ENCODE measurements at regions not wholly inside any gene's neighbourhood (a gene's known extent, or its start where the extent isn't known, plus 50 kb on each side); places are given as distances from the start of the nearest gene placed in this dataset.

GRCh38 chr6:119891206-119891605, 541.6 kb upstream of the MAN1A1 start:
- no peak for DNase-seq (ENCODE audit: low read depth)
- no peak overlapping the region for H3K4me3 ChIP-seq (ENCODE audit: low read depth, low read length)
- TF ChIP-seq CTCF (IDR thresholded peaks at IDR 0.05; ENCODE audit: control insufficient read depth, extremely low read depth, insufficient read depth), result no peak

GRCh38 chr6:119890470-119890869, 540.9 kb upstream of the MAN1A1 start:
- TF ChIP-seq CTCF (IDR thresholded peaks at IDR 0.05; ENCODE audit: control insufficient read depth, extremely low read depth, insufficient read depth), result no peak
- no peak overlapping the region for H3K4me3 ChIP-seq (ENCODE audit: low read depth, low read length)
- no peak for DNase-seq (ENCODE audit: low read depth)

- TF ChIP-seq CTCF (IDR thresholded peaks at IDR 0.05; ENCODE audit: control insufficient read depth, extremely low read depth, insufficient read depth), result no peak
- DNase-seq (ENCODE audit: low read depth), result no peak
- H3K4me3 ChIP-seq (ENCODE audit: low read depth, low read length), result no peak overlapping the region
Measured at GRCh38 chr6:119887666-119888065, 538.1 kb upstream of the MAN1A1 start.

- no peak for DNase-seq (ENCODE audit: low read depth)
- H3K4me3 ChIP-seq (ENCODE audit: low read depth, low read length), result no peak overlapping the region
- TF ChIP-seq CTCF (IDR thresholded peaks at IDR 0.05; ENCODE audit: control insufficient read depth, extremely low read depth, insufficient read depth), result no peak
Measured at GRCh38 chr6:119881416-119881815, 531.9 kb upstream of the MAN1A1 start.

- no peak overlapping the region for H3K4me3 ChIP-seq (ENCODE audit: low read depth, low read length)
- DNase-seq (ENCODE audit: low read depth), result no peak
- no peak for TF ChIP-seq CTCF (IDR thresholded peaks at IDR 0.05; ENCODE audit: control insufficient read depth, extremely low read depth, insufficient read depth)
Measured at GRCh38 chr6:119880840-119881239, 531.3 kb upstream of the MAN1A1 start.

- no peak overlapping the region for H3K4me3 ChIP-seq (ENCODE audit: low read depth, low read length)
- DNase-seq (ENCODE audit: low read depth), result no peak
- no peak for TF ChIP-seq CTCF (IDR thresholded peaks at IDR 0.05; ENCODE audit: control insufficient read depth, extremely low read depth, insufficient read depth)
Measured at GRCh38 chr6:119879731-119880130, 530.2 kb upstream of the MAN1A1 start.

- TF ChIP-seq CTCF (IDR thresholded peaks at IDR 0.05; ENCODE audit: control insufficient read depth, extremely low read depth, insufficient read depth), result no peak
Measured at GRCh38 chr6:119874381-119874780, 524.8 kb upstream of the MAN1A1 start.

More at GRCh38 chr6:119874381-119874780, 524.8 kb upstream of the MAN1A1 start:
- H3K4me3 ChIP-seq (ENCODE audit: low read depth, low read length), result no peak overlapping the region
- DNase-seq (ENCODE audit: low read depth), result no peak

Measured in LNCaP clone FGC (cell line).